T-helper 2 cell (primary cell): ENCODE measurements at regions not wholly inside any gene's neighbourhood (a gene's known extent, or its start where the extent isn't known, plus 50 kb on each side); places are given as distances from the start of the nearest gene placed in this dataset.

ENCODE experiments used
- DNase-seq, 5 experiments: peaks; one replicate each; pipeline versions ENCODE4 v3.0.0 to v3.0.0-alpha.2; 2012 to 2022

GRCh38 chr5:92912283-92912682, 668.7 kb downstream of the NR2F1-AS1 start:
- no peak for DNase-seq

GRCh38 chr5:92911851-92912250, 669.2 kb downstream of the NR2F1-AS1 start:
- no peak for DNase-seq

- DNase-seq, result no peak
Observed at GRCh38 chr5:92911293-92911692, 669.7 kb downstream of the NR2F1-AS1 start.

- no peak for DNase-seq
Observed at GRCh38 chr5:92909602-92909962, 671.4 kb downstream of the NR2F1-AS1 start.

GRCh38 chr5:92908952-92909601, 671.9 kb downstream of the NR2F1-AS1 start:
- no peak for DNase-seq

GRCh38 chr5:92907938-92908606, 672.9 kb downstream of the NR2F1-AS1 start:
- DNase-seq, result no peak

GRCh38 chr5:92906798-92907376, 674.1 kb downstream of the NR2F1-AS1 start:
- no peak for DNase-seq

- DNase-seq, result no peak
Observed at GRCh38 chr5:92904021-92904420, 677.0 kb downstream of the NR2F1-AS1 start.

GRCh38 chr5:92899611-92900010, 681.4 kb downstream of the NR2F1-AS1 start:
- DNase-seq, result no peak

- DNase-seq, result no peak
Observed at GRCh38 chr5:92896722-92897121, 684.3 kb downstream of the NR2F1-AS1 start.

- DNase-seq, result no peak
Observed at GRCh38 chr5:92890841-92891244, 690.2 kb downstream of the NR2F1-AS1 start.

GRCh38 chr5:92889140-92889539, 691.9 kb downstream of the NR2F1-AS1 start:
- DNase-seq, result no peak

- DNase-seq, result no peak
Observed at GRCh38 chr5:92887254-92887653, 693.8 kb downstream of the NR2F1-AS1 start.

- DNase-seq, result no peak
Observed at GRCh38 chr5:92886751-92887150, 694.3 kb downstream of the NR2F1-AS1 start.

- DNase-seq, result no peak
Observed at GRCh38 chr5:92885950-92886349, 695.1 kb downstream of the NR2F1-AS1 start.

- no peak for DNase-seq
Observed at GRCh38 chr5:92884469-92884868, 696.5 kb downstream of the NR2F1-AS1 start.

- no peak for DNase-seq
Observed at GRCh38 chr5:92879806-92880543, 701.0 kb downstream of the NR2F1-AS1 start.

- DNase-seq, result no peak
Observed at GRCh38 chr5:92874790-92875189, 706.2 kb downstream of the NR2F1-AS1 start.

GRCh38 chr5:92868442-92868841, 712.6 kb downstream of the NR2F1-AS1 start:
- no peak for DNase-seq

- no peak for DNase-seq
Observed at GRCh38 chr5:92864591-92864990, 716.4 kb downstream of the NR2F1-AS1 start.

GRCh38 chr5:92863666-92864065, 717.4 kb downstream of the NR2F1-AS1 start:
- no peak for DNase-seq

GRCh38 chr5:92861531-92862285, 719.3 kb downstream of the NR2F1-AS1 start:
- DNase-seq, result no peak

- no peak for DNase-seq
Observed at GRCh38 chr5:92860061-92860460, 721.0 kb downstream of the NR2F1-AS1 start.
